Activated CD4-positive, alpha-beta T cell treated with anti-CD3 and anti-CD28 coated beads, Interleukin-2, amount 50 U/mL, for 48 hours (primary cell): ENCODE measurements at regions not wholly inside any gene's neighbourhood (a gene's known extent, or its start where the extent isn't known, plus 50 kb on each side); places are given as distances from the start of the nearest gene placed in this dataset.
A peak's percentile ranks its signal among the peaks of the same experiment; 100 is the strongest.

Source experiments
- DNase-seq, 2 experiments: peaks; one replicate each; pipeline ENCODE4 v3.0.0-alpha.2; 2020

GRCh38 chr2:126774761-126775160 lies 118.8 kb downstream of the GYPC start:
- DNase-seq: no peak

DNA sequence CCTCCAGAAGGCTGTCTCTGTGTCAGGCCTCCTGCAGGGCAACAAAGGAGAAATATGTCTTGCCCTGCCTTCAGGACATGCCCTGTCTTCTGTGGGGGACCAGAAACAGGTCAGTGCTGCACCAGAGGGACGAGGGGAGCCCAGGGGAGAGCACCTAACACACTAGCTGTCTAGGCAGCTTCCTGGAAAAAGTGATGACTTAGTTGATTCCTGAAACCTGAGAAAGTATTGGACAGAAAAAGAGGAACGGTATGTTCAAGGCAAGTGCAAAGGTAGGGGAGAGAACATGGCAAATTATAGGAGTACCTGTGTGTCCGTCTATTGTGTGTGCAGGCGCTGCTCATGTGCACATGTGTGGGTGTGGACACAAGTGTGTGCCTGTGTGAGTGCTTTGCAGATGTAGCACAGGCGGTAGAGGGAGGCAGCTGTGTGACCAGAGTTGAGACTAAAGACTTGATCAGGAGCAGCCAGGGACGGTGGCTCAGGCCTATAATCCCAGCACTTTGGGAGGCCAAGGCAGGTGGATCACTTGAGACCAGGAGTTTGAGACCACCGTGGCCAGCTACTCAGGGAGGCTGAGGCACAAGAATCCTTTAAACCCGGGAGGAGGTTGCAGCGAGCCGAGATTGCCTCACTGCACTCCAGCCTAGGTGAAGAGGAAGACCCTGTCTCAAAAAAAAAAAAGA lies 119.5 kb downstream of the GYPC start:
- DNase-seq: no peak

GRCh38 chr2:126776255-126776654 lies 120.3 kb downstream of the GYPC start:
- DNase-seq: peak in 1 of 2 experiments; percentile 11

DNA sequence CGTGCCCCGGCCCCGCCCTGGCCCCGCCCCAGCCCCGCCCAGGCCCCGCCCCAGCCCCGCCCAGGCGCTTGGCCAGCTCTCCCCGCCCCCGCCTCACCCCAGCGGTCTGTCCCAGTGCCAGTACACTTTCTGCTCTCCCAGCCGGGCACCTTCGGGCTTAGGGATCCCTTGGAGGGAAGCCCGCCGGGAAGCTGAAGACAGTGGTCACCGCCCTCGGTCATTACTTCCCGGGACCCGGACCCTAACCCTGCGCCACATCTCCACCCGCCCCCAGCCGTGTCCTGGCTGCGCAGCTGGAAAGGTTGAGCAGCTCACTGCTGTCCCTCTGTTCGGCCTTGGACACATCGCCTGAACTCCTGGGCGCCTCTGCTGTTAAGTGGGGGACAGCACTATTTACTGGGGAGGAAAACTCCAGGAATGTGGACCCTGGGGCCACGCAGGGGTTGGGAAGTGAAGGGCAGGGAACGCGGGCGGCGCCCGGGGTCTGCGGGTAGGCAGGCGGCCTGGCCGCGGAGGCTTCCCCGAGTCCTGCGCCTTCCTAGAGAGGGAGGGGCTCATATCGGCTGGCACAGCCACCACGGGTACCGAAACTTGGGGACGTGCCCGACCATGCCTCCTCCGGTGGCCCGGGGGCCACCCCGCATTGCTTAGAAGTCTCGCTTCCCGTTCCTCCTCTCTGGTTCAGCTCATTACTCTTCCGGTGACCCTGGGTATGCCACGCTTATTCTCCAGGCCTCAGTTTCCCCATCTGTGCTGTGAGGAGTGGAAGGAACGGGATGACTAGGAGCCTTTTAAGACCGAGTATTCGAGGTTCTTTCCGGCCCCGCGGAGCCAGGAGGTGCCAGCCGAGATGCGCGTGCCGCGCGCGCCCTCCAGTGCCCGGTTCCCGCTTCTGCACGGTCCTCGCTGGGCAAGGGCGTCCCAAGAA lies 121.0 kb downstream of the GYPC start:
- peak; percentile 83 to 86 for DNase-seq

DNA sequence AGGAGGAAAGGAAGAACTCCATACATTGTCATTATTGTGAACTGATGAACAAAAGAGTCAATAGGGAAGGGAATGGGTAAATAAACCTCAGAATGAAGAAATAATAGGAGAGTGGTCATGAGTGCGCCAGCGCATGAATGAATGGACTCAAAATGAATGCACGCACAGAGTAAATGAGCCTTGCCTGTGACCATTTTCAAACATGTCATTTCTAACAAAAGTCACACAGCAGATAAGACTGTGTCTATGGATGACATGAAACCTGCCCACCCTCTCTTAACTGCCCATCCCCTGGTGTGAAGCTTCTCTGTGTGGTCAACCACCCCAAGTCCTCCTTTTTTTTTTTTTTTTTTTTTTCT lies 121.1 kb upstream of the TEX51 start:
- DNase-seq: no peak

DNA sequence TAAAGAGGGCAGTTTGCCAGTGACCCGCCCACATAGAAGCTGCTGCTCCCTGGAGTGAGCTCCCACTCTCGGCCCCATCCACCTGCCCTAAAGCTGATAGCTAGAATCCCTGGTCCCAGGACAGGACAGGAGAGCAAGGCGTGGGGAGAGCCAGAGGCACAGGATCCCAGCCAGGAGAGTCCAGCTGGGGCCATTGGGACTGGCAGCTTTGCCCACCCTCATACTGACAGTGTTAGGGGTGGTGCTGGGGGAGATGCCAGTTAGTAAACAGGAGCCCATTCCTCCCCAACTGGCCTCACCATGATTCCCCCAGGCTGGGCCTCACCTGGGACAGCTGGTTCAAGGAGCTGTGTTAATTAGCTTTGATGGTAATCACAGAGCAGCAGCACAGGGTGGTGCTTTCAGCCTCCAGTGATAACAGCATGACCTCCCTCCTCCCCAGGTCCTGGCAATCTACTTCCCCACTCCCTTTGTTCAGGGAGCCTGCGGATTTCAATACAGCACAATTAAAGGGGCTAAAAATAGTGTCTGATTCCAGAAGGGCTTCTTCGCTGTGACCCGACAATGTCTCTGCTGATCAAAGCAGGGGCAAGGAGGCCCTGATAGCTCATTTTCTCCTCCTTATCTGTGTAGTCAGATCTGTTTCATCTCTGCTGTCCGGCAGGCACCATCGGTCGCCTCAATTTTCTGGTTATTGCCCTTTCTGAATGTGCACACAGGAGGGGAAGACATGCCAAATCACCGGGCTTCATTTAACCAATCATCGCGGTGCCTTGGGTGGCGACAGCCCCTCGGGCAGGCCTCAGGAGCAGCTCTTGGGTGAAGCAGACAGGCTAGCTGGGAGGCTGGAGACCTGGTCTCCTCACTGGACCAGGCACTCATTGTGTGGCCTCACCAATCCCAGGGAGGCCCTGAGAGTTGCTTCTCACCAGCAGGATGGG lies 119.9 kb upstream of the TEX51 start:
- no peak for DNase-seq

DNA sequence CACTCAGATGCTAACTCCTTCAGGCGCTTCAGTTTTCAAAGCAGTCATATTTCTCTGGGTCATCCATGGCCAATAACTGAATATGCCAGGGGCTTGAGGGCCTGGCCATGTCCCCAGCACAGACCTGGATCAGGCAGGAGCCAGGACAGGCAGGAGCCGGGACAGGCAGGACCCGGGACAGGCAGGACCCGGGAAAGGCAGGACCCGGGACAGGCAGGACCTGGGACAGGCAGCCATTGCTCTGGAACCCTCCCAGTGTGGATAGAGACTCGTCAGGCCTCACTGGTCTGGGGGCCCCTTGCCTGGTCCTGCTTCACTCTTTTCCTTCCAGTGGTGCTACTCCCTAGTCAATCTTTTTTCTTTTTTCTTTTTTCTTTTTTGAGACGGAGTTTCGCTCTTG lies 117.5 kb upstream of the TEX51 start:
- no peak for DNase-seq

GRCh38 chr2:126781806-126782205 lies 116.9 kb upstream of the TEX51 start:
- no peak for DNase-seq

GRCh38 chr2:126782648-126783047 lies 116.0 kb upstream of the TEX51 start:
- no peak for DNase-seq

DNA sequence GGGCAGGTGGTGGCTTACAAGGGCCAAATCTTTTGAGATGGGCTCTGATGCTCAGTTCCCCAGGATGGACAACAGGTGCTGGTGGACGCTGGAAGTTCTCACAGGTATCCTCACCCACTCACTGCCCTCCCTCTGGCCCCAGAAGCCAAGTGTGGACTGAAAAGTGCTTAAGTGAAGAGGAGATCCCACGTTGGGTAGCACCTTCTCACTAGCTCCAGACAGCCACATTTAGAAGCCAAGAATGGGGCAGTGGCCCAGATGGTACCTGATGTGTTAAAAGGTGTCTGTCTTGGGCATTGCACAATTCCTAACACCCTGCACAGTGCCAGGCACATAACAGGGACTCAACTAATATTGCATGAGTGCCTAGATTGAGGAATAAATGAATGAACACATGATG lies 115.3 kb upstream of the TEX51 start:
- no peak for DNase-seq

GRCh38 chr2:126784045-126784444 lies 114.6 kb upstream of the TEX51 start:
- DNase-seq: no peak

DNA sequence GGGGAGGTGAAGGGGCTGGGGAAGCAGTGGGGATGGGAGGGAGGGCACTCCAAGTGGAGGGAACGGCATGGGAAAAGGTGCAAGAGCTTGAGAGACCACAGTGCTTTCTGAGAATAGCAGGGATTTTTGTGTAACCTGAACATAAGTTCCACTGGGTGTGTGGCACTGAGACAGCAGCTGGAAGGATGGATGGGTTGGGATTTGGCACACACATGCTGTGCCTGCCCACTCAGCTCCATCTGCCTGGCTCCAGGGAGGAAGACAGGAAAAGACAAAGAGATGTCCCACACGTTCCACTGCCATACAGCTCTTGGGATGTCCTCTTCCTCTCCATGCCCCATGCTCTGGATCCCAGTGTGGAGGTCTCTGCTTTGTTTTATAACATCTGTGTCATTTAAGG lies 114.1 kb upstream of the TEX51 start:
- DNase-seq: no peak

DNA sequence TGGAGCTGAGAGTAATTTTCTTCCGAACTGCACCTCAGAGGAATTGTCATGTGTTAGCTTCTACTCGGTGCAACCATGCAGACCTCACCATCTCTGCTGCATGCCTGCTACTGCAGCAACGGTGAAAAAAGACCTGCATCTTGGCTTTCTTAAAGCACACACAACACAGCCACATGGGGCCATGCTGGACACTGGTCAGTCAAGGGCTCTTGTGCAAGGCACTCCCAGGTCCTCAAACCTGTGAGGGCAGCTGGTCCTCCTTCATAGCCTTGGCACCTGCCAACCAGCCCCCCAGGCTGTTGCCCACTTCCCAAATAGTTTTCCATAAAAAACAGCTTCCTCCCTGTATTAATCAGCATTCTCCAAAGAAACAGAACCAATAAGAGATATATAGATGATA lies 113.5 kb upstream of the TEX51 start:
- DNase-seq: no peak

DNA sequence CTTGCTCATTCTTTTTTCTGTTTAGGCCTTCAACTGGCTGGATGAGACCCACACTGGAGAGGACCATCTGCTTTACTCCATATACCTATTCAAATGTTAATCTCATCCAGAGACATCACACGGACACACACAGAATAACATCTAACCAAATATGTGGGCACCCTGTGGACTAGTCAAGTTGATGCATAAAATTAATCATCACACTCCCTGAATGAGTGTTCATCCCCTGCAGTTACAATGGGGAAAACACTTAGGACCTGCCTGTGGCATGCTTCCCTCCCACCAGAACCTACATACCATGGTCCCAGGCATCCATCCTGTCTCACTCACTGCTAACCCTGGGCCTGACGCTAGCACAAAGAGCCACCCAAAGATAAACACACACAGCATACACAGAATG lies 112.8 kb upstream of the TEX51 start:
- no peak for DNase-seq

GRCh38 chr2:126786765-126787164 lies 111.9 kb upstream of the TEX51 start:
- DNase-seq: no peak

- no peak for DNase-seq
These were observed 111.4 kb upstream of the TEX51 start for GRCh38 chr2:126787289-126787688.

DNA sequence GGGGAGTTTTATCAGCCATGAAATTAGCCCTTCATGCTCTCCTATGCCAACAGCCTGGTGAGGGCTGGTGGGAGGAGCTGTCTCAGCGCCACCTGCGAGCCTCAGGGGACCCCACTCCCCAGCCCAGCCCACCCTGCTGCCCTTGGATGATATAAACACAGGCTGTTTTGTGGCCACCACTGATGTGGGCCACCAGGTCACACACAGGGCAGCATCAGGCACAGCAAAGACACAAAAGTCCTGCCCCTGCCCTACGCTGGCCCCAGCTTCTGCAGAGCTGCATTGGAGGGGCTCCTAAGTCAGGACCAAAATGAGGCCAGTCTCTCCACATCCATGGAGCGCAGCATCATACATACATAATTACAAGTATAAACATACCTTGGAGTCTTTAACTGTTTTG lies 110.6 kb upstream of the TEX51 start:
- no peak for DNase-seq

- no peak for DNase-seq
These were observed 110.0 kb upstream of the TEX51 start for GRCh38 chr2:126788652-126789051.

- DNase-seq: no peak
These were observed 107.5 kb upstream of the TEX51 start for GRCh38 chr2:126790987-126791780.

GRCh38 chr2:126792186-126792585 lies 106.5 kb upstream of the TEX51 start:
- DNase-seq: no peak

DNA sequence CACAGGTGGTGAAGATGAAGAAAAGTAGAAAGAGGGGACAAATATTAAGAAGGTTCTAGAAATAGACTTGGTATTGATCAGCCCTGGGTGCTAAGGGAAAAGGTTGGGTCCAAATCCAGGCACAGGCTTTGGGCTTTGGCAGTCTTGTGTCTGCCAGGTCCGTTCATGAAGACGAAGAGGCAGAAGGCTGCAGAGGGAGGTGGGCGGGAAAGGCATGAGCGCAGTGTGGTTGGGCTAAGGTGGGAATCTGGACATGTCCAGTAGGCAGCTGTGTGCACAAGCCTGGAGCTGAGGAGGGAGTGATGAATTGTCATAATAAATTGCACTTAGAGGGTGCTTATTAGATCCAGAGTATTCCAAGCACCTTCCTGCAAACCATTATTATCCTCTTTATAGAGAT lies 105.7 kb upstream of the TEX51 start:
- DNase-seq: no peak

DNA sequence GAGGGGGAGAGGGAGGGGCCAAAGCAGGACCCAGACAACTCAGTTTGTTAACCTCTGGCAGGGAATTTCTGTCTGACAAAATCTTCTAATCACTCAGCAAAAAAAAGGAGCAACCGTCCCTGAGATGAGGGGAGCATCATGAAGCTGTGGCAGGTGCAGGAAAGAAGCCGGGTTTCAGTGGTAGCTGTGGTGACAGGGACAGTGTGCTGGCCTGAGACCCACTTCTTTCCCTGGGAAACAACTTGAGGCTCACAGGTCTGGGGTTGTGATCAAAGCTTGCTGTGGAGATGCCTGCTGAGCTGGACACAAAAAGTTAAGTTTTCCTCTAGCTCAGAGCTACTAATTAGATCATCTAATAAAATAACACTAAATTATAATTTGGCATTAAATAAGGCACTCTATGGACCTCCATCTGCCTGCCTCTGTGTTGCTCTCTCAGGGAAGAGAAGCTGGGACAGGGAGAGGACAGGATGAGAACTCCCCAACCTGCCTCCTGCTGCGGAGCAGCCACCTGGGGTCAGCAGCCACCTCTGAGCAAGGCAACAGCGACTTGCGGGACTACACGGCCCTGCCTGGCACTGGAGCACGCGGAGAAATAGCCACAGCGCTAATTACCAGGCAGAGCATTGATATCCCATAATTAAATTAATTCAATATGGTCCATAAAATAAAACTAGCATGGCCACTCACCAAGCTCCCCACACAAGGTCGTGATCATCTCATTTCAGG lies 104.6 kb upstream of the TEX51 start:
- DNase-seq: no peak
